ENCODE measurements at regions not wholly inside any gene's neighbourhood (a gene's known extent, or its start where the extent isn't known, plus 50 kb on each side); places are given as distances from the start of the nearest gene placed in this dataset.

DNA sequence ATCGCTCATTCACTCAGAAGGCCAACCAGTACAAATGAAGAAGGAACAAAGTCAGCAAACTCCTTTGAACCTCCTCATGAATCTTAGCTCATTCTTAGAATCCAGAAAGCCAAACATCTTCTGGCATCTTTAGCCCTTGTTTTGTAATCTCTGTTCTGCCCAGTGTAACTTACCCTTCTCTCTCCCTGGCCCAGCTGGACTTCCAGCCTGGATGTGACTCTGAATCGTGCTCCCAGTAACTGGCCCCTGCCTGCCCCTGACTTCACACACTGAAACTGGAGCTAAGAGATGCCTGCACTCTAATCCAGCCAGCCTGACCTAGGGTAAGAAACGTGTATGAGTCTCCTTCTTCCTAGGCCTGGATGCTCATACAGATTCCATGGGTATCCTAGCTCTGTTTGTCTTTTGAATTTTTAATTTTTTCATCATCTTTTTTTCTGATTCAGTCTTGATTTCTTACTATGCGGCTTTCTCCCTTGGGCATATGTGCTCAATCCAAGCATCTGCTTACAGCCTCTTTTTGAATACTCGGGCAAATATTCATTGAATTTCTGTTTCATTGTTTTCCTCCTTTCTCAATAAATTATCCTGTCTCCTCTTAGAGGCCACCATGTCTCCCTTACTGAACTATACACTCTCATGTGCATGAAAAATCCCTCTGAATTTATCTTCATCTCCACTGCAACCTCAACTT, 845.6 kb upstream of the AUTS2 start:
- H3K4me3 ChIP-seq (ENCODE audit: low read depth, low read length), result no peak overlapping the region
- TF ChIP-seq CTCF (IDR thresholded peaks at IDR 0.05; ENCODE audit: low read depth, low read length), result no peak

GRCh38 chr7:68754414-68754813, 843.9 kb upstream of the AUTS2 start:
- H3K4me3 ChIP-seq (ENCODE audit: low read depth, low read length), result no peak overlapping the region
- TF ChIP-seq CTCF (IDR thresholded peaks at IDR 0.05; ENCODE audit: low read depth, low read length), result no peak

GRCh38 chr7:68756986-68757495, 841.2 kb upstream of the AUTS2 start:
- TF ChIP-seq CTCF (IDR thresholded peaks at IDR 0.05; ENCODE audit: low read depth, low read length), result no peak
- no peak overlapping the region for H3K4me3 ChIP-seq (ENCODE audit: low read depth, low read length)

GRCh38 chr7:68760556-68760955, 837.7 kb upstream of the AUTS2 start:
- no peak overlapping the region for H3K4me3 ChIP-seq (ENCODE audit: low read depth, low read length)
- TF ChIP-seq CTCF (IDR thresholded peaks at IDR 0.05; ENCODE audit: low read depth, low read length), result no peak

GRCh38 chr7:68767462-68767861, 830.8 kb upstream of the AUTS2 start:
- no peak for TF ChIP-seq CTCF (IDR thresholded peaks at IDR 0.05; ENCODE audit: low read depth, low read length)
- H3K4me3 ChIP-seq (ENCODE audit: low read depth, low read length), result no peak overlapping the region

GRCh38 chr7:68770649-68771048, 827.6 kb upstream of the AUTS2 start:
- H3K4me3 ChIP-seq (ENCODE audit: low read depth, low read length), result no peak overlapping the region
- no peak for TF ChIP-seq CTCF (IDR thresholded peaks at IDR 0.05; ENCODE audit: low read depth, low read length)

- TF ChIP-seq CTCF (IDR thresholded peaks at IDR 0.05; ENCODE audit: low read depth, low read length), result no peak
- H3K4me3 ChIP-seq (ENCODE audit: low read depth, low read length), result no peak overlapping the region
Measured at GRCh38 chr7:68776326-68776725, 821.9 kb upstream of the AUTS2 start.
